Right lobe of liver (tissue), 4 donors: ENCODE measurements at regions not wholly inside any gene's neighbourhood (a gene's known extent, or its start where the extent isn't known, plus 50 kb on each side); places are given as distances from the start of the nearest gene placed in this dataset.

Experiments used
- POLR2A ChIP-seq: fragments of 450-650 bp; IDR thresholded peaks from one replicate; pipeline ENCODE4 v1.6.1; 2017; ENCODE audit warnings: antibody characterized with exemption, mild to moderate bottlenecking
- TF ChIP-seq, protein P1 (sequence below), 4 donors: fragments of 200-600 bp in 3 of 4; fragments of 450-650 bp in 1 of 4; IDR thresholded peaks; one replicate each; pipeline versions ENCODE4 v1.5.1 to v1.8.0; 2016 to 2022; ENCODE audit warnings: antibody characterized with exemption in 4 of 4, mild to moderate bottlenecking in 2 of 4
- donor health status: DM: no; HTN: no; CAD: no.
- donor health status: DM: no; HTN: no; CAD: no.
- donor health status: DM: no; HTN: yes; CAD: no.

DNA sequence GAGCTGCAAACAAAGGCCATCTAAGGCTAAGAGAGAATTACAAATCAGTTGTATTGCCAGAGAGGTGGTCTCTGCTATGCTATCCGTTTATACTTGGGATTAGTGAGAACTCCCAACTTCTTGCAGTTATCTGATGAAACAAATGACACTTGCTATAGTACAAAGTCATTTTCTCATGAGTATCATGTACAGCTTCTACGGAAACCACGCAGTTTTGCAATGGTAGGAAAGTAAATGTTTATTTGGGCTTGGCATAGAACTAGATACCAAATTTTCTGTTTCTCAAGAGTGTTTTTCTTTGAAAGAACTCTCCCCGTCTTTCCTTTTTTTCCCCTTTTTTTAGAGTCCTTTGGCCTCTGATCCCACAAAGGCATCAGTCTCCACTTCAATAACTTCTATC is 128.2 kb upstream of the ENPEP start:
- TF ChIP-seq, protein P1, sequence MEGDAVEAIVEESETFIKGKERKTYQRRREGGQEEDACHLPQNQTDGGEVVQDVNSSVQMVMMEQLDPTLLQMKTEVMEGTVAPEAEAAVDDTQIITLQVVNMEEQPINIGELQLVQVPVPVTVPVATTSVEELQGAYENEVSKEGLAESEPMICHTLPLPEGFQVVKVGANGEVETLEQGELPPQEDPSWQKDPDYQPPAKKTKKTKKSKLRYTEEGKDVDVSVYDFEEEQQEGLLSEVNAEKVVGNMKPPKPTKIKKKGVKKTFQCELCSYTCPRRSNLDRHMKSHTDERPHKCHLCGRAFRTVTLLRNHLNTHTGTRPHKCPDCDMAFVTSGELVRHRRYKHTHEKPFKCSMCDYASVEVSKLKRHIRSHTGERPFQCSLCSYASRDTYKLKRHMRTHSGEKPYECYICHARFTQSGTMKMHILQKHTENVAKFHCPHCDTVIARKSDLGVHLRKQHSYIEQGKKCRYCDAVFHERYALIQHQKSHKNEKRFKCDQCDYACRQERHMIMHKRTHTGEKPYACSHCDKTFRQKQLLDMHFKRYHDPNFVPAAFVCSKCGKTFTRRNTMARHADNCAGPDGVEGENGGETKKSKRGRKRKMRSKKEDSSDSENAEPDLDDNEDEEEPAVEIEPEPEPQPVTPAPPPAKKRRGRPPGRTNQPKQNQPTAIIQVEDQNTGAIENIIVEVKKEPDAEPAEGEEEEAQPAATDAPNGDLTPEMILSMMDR (IDR thresholded peaks at IDR 0.05): no peak
- TF ChIP-seq POLR2A: no peak
